SU-DHL-6 (cell line): ENCODE measurements at regions not wholly inside any gene's neighbourhood (a gene's known extent, or its start where the extent isn't known, plus 50 kb on each side); places are given as distances from the start of the nearest gene placed in this dataset.

Source experiments
- CTCF ChIP-seq: fragments of 200-600 bp; sonication (generic); IDR thresholded peaks from one replicate; pipeline ENCODE4 v1.5.1; 2017; ENCODE audit warnings: antibody characterized with exemption, mild to moderate bottlenecking, low read length, moderate library complexity; ENCODE audit not compliant: insufficient read depth, poor library complexity, severe bottlenecking
- EZH2phosphoT487 ChIP-seq: fragments of 200-600 bp; sonication (generic), shearing (Covaris generic); conservative IDR thresholded peaks from 2 replicates; pipeline ENCODE4 v1.6.1; 2018; ENCODE audit warnings: mild to moderate bottlenecking, antibody characterized with exemption, low read length, moderate library complexity, mixed read lengths

DNA sequence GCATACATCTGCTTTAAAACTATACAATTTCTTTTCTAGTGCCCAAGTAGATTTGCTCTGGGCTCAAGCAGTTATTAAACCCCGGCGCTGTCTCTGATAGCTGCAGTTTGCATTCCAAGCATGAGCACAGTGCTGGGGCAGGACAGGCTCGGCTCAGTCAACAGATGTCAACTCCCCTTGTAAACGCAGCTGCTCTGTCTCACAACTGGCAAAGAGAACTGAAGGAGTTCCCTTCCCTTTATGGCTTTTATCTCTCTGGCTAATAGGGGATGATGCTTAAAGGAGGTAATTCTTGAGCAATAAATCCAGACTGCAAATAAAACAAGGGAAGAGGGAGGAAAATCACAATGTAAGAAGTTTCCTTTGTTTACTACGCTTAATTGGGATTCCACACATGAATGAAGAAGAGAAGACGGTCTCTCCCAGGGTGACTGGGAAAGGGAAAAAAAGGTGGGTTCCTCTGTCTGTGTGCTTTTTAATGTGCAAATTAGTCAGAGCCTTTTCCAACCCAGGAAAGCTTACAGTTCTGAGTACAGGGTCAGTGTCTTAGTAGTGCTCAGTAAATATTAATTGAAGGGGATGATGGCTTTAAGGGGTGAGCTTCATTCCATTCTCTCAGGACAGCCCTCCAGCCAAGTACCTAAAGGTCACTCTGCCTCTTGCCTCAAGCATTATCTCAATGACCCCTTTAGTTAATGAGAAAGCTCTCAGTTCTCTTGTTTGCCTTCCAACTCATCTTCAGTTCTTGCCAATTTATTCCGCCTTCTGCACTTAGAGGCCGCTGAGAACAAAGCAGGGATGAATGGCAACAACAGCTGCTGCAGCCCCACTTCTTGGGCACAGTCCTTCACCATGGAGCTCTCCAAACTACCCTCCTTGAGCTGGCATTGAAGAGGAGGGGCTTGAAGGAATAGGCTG is 155.7 kb upstream of the JADE1 start:
- TF ChIP-seq CTCF (no peak), EZH2phosphoT487 (no peak)
